Liver (tissue), 8 donors: ENCODE measurements at regions not wholly inside any gene's neighbourhood (a gene's known extent, or its start where the extent isn't known, plus 50 kb on each side); places are given as distances from the start of the nearest gene placed in this dataset.

ENCODE experiments used
- DNase-seq: peaks from one replicate; pipeline ENCODE4 v3.0.0-alpha.2; 2017; ENCODE audit warnings: low spot score
- H3K27ac ChIP-seq, 2 donors: one replicate each; pipeline ENCODE4 v1.7.0; 2013; ENCODE audit warnings: inconsistent platforms in 2 of 2, low read length in 2 of 2, control low read depth in 1 of 2, low read depth in 1 of 2, mild to moderate bottlenecking in 1 of 2
- H3K27me3 ChIP-seq, 4 donors: one replicate each; pipeline versions ENCODE4 v1.6.1 to v1.7.0; 2013; ENCODE audit warnings: low read length in 3 of 4, inconsistent platforms in 1 of 4, mild to moderate bottlenecking in 1 of 4, moderate library complexity in 1 of 4; ENCODE audit not compliant: control insufficient read depth in 4 of 4, insufficient read depth in 4 of 4
- H3K36me3 ChIP-seq, 4 donors: one replicate each; pipeline versions ENCODE4 v1.6.1 to v1.7.0; 2013; ENCODE audit warnings: low read length in 3 of 4, mild to moderate bottlenecking in 3 of 4, low read depth in 1 of 4, moderate library complexity in 1 of 4; ENCODE audit not compliant: control insufficient read depth in 4 of 4, insufficient read depth in 3 of 4
- H3K4me1 ChIP-seq, 4 donors: one replicate each; pipeline versions ENCODE4 v1.6.1 to v1.7.0; 2013; ENCODE audit warnings: low read length in 3 of 4, mild to moderate bottlenecking in 3 of 4, moderate library complexity in 1 of 4; ENCODE audit not compliant: control insufficient read depth in 4 of 4, insufficient read depth in 4 of 4
- H3K4me3 ChIP-seq, 3 donors: one replicate each; pipeline versions ENCODE4 v1.6.1 to v1.7.0; 2013; ENCODE audit warnings: low read length in 3 of 3, control low read depth in 1 of 3, low read depth in 1 of 3, mild to moderate bottlenecking in 1 of 3
- H3K9ac ChIP-seq, 2 donors: one replicate each; pipeline ENCODE4 v1.7.0; 2013; ENCODE audit warnings: low read length in 2 of 2, mild to moderate bottlenecking in 2 of 2, moderate library complexity in 2 of 2, control low read depth in 1 of 2, low read depth in 1 of 2
- H3K9me3 ChIP-seq, 4 donors: one replicate each; pipeline versions ENCODE4 v1.6.1 to v1.7.0; 2013; ENCODE audit warnings: low read length in 3 of 4; ENCODE audit not compliant: control insufficient read depth in 4 of 4
- EGR1 ChIP-seq, 2 donors: IDR thresholded peaks; 2 replicates each; pipeline ENCODE4 v1.6.1; 2016 to 2018; ENCODE audit warnings: antibody characterized with exemption in 2 of 2, low read depth in 2 of 2
- FOXA1 ChIP-seq: IDR thresholded peaks from 2 replicates; pipeline ENCODE4 v1.6.1; 2016; ENCODE audit warnings: antibody characterized with exemption
- FOXA2 ChIP-seq: IDR thresholded peaks from 2 replicates; pipeline ENCODE4 v1.6.1; 2016; ENCODE audit warnings: antibody characterized with exemption
- GABPA ChIP-seq, 2 donors: IDR thresholded peaks in 1 of 2; conservative IDR thresholded peaks in 1 of 2; 2 replicates each; pipeline ENCODE4 v1.6.1; 2016; ENCODE audit warnings: antibody characterized with exemption in 2 of 2, mild to moderate bottlenecking in 1 of 2, moderate library complexity in 1 of 2
- HNF4A ChIP-seq, 2 donors: conservative IDR thresholded peaks; 2 replicates each; pipeline ENCODE4 v1.6.1; 2016; ENCODE audit warnings: antibody characterized with exemption in 2 of 2, mild to moderate bottlenecking in 2 of 2
- HNF4G ChIP-seq: IDR thresholded peaks from 2 replicates; pipeline ENCODE4 v1.6.1; 2016; ENCODE audit warnings: antibody characterized with exemption
- JUND ChIP-seq, 2 donors: IDR thresholded peaks; 2 replicates each; pipeline ENCODE4 v1.6.1; 2016; ENCODE audit warnings: antibody characterized with exemption in 2 of 2
- RAD21 ChIP-seq, 2 donors: IDR thresholded peaks; 2 replicates each; pipeline ENCODE4 v1.6.1; 2016; ENCODE audit warnings: antibody characterized with exemption in 2 of 2, mild to moderate bottlenecking in 2 of 2
- RXRA ChIP-seq, 2 donors: IDR thresholded peaks; 2 replicates each; pipeline ENCODE4 v1.6.1; 2017 to 2018; ENCODE audit warnings: antibody characterized with exemption in 2 of 2, mild to moderate bottlenecking in 1 of 2
- SP1 ChIP-seq: IDR thresholded peaks from 2 replicates; pipeline ENCODE4 v1.6.1; 2018; ENCODE audit warnings: antibody characterized with exemption, mild to moderate bottlenecking
- TAF1 ChIP-seq: conservative IDR thresholded peaks from 2 replicates; pipeline ENCODE4 v1.6.1; 2016; ENCODE audit warnings: antibody characterized with exemption, mild to moderate bottlenecking
- YY1 ChIP-seq: IDR thresholded peaks from 2 replicates; pipeline ENCODE4 v1.6.1; 2016; ENCODE audit warnings: antibody characterized with exemption, mild to moderate bottlenecking
- WGBS: extraction: QIAGEN DNeasy Blood & Tissue Kit; methylation state at CpG from one replicate; pipeline ENCODE4 v1.1.7; 2013; 5-methylcytosine and 5-hydroxymethylcytosine counted together
- TF ChIP-seq, protein P1 (sequence below): fragments of 150-350 bp; IDR thresholded peaks from 2 replicates; pipeline ENCODE4 v1.5.1; 2017; ENCODE audit warnings: improper control_type of control experiment, low read depth, low read length; ENCODE audit not compliant: missing input control
- TF ChIP-seq, protein P2 (sequence below): IDR thresholded peaks from 2 replicates; pipeline ENCODE4 v1.6.1; 2016; ENCODE audit warnings: antibody characterized with exemption
- TF ChIP-seq, protein P3 (sequence below): IDR thresholded peaks from 2 replicates; pipeline ENCODE4 v1.6.1; 2016; ENCODE audit warnings: antibody characterized with exemption
- TF ChIP-seq, protein P4 (sequence below): IDR thresholded peaks from 2 replicates; pipeline ENCODE4 v1.6.1; 2016; ENCODE audit warnings: antibody characterized with exemption
- TF ChIP-seq, protein P5 (sequence below): IDR thresholded peaks from 2 replicates; pipeline ENCODE4 v1.6.1; 2016; ENCODE audit warnings: antibody characterized with exemption, mild to moderate bottlenecking
- donor health status: healthy.
- donor health status: healthy.
- donor health status: healthy.
- donor health status: healthy.
- donor health status: healthy.

DNA sequence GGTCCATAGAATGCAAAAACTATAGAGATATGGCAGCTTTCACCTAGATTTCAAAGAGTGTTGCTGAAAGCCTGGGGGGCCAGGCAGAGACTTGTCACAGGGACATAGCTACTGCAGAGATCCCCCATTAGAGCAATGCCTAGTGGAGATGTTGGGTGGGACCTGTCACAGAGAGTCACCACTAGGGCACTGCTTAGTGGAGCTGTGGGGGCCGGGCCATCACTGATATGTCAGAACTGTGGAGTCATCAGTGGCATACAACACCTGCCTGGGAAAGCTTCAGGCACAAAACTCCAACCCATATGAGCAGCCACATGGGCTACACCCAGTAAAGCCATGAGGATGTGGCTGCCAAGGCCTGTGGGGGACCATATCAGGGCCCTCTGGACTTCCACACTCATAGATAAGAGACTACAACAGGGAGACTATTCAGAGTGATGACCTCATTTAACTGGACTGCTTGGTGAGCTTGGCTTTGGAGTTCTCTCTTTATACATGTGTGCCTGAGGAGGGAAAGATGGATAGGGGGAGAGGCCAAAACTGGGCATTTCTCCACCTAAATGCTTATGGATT is 176.3 kb downstream of the ZNF621 start:
- no peaks in the 10 kb centered on the region for H3K27me3 ChIP-seq
- H3K27ac ChIP-seq = no peak overlapping the region
- H3K9ac ChIP-seq = no peak overlapping the region
- H3K4me1 ChIP-seq = no peaks in the 10 kb centered on the region
- WGBS = 80% methylated on average over 1 of the region's 1 CpG
- no peak for TF ChIP-seq GABPA (IDR thresholded peaks at IDR 0.05 in 1 of 2, conservative IDR thresholded peaks at IDR 0.05 in 1 of 2)
- no peak for TF ChIP-seq SP1
- no peak for TF ChIP-seq HNF4G
- no peak for TF ChIP-seq EGR1 (IDR thresholded peaks at IDR 0.05; ENCODE audit: low read depth in 2 of 2)
- TF ChIP-seq TAF1 = no peak
- TF ChIP-seq, protein P1, sequence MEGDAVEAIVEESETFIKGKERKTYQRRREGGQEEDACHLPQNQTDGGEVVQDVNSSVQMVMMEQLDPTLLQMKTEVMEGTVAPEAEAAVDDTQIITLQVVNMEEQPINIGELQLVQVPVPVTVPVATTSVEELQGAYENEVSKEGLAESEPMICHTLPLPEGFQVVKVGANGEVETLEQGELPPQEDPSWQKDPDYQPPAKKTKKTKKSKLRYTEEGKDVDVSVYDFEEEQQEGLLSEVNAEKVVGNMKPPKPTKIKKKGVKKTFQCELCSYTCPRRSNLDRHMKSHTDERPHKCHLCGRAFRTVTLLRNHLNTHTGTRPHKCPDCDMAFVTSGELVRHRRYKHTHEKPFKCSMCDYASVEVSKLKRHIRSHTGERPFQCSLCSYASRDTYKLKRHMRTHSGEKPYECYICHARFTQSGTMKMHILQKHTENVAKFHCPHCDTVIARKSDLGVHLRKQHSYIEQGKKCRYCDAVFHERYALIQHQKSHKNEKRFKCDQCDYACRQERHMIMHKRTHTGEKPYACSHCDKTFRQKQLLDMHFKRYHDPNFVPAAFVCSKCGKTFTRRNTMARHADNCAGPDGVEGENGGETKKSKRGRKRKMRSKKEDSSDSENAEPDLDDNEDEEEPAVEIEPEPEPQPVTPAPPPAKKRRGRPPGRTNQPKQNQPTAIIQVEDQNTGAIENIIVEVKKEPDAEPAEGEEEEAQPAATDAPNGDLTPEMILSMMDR = no peak
- no peak for TF ChIP-seq FOXA1
- no peak for TF ChIP-seq YY1
- TF ChIP-seq, protein P2, sequence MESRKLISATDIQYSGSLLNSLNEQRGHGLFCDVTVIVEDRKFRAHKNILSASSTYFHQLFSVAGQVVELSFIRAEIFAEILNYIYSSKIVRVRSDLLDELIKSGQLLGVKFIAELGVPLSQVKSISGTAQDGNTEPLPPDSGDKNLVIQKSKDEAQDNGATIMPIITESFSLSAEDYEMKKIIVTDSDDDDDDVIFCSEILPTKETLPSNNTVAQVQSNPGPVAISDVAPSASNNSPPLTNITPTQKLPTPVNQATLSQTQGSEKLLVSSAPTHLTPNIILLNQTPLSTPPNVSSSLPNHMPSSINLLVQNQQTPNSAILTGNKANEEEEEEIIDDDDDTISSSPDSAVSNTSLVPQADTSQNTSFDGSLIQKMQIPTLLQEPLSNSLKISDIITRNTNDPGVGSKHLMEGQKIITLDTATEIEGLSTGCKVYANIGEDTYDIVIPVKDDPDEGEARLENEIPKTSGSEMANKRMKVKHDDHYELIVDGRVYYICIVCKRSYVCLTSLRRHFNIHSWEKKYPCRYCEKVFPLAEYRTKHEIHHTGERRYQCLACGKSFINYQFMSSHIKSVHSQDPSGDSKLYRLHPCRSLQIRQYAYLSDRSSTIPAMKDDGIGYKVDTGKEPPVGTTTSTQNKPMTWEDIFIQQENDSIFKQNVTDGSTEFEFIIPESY = no peak
- no peak for TF ChIP-seq JUND (IDR thresholded peaks at IDR 0.05)
- H3K4me3 ChIP-seq = no peak overlapping the region
- H3K9me3 ChIP-seq = no peaks in the 10 kb centered on the region
- DNase-seq = no peak
- no peaks in the 10 kb centered on the region for H3K36me3 ChIP-seq

DNA sequence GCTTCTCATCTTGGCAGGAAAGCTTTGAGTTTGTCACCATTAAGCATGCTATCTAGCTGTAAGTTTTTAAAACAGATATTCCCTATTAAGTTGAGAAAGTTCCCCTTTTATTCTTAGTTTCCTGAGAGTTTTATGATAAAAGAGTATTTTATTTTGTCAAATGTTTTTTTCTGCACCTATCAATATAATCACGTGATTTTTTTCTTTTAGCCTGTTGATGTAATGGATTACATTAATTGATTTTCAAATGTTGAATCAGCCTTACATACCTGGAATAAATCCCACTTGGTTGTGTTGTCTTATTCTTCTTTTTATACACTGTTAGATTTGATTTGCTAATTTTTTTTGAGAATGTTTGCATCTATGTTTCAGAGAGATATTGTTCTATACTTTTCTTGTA is 179.5 kb downstream of the ZNF621 start:
- H3K9ac ChIP-seq = no peak overlapping the region
- TF ChIP-seq YY1 = no peak
- TF ChIP-seq SP1 = no peak
- TF ChIP-seq HNF4A (conservative IDR thresholded peaks at IDR 0.05) = no peak
- no peak for TF ChIP-seq FOXA2
- TF ChIP-seq, protein P3, sequence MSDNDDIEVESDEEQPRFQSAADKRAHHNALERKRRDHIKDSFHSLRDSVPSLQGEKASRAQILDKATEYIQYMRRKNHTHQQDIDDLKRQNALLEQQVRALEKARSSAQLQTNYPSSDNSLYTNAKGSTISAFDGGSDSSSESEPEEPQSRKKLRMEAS = no peak
- TF ChIP-seq, protein P4, sequence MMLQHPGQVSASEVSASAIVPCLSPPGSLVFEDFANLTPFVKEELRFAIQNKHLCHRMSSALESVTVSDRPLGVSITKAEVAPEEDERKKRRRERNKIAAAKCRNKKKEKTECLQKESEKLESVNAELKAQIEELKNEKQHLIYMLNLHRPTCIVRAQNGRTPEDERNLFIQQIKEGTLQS = no peak
- no peak for TF ChIP-seq RXRA (IDR thresholded peaks at IDR 0.05)
- TF ChIP-seq HNF4G = no peak
- no peak for TF ChIP-seq EGR1 (IDR thresholded peaks at IDR 0.05; ENCODE audit: low read depth in 2 of 2)
- TF ChIP-seq, protein P5, sequence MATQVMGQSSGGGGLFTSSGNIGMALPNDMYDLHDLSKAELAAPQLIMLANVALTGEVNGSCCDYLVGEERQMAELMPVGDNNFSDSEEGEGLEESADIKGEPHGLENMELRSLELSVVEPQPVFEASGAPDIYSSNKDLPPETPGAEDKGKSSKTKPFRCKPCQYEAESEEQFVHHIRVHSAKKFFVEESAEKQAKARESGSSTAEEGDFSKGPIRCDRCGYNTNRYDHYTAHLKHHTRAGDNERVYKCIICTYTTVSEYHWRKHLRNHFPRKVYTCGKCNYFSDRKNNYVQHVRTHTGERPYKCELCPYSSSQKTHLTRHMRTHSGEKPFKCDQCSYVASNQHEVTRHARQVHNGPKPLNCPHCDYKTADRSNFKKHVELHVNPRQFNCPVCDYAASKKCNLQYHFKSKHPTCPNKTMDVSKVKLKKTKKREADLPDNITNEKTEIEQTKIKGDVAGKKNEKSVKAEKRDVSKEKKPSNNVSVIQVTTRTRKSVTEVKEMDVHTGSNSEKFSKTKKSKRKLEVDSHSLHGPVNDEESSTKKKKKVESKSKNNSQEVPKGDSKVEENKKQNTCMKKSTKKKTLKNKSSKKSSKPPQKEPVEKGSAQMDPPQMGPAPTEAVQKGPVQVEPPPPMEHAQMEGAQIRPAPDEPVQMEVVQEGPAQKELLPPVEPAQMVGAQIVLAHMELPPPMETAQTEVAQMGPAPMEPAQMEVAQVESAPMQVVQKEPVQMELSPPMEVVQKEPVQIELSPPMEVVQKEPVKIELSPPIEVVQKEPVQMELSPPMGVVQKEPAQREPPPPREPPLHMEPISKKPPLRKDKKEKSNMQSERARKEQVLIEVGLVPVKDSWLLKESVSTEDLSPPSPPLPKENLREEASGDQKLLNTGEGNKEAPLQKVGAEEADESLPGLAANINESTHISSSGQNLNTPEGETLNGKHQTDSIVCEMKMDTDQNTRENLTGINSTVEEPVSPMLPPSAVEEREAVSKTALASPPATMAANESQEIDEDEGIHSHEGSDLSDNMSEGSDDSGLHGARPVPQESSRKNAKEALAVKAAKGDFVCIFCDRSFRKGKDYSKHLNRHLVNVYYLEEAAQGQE = no peak
- TF ChIP-seq RAD21 (IDR thresholded peaks at IDR 0.05) = no peak
- 71% methylated on average over 1 of the region's 1 CpG for WGBS
- no peak overlapping the region for H3K4me3 ChIP-seq
- no peaks in the 10 kb centered on the region for H3K36me3 ChIP-seq
- H3K27me3 ChIP-seq = no peaks in the 10 kb centered on the region
- DNase-seq = no peak
- no peaks in the 10 kb centered on the region for H3K4me1 ChIP-seq
- H3K9me3 ChIP-seq = no peaks in the 10 kb centered on the region
- H3K27ac ChIP-seq = no peak overlapping the region
